HG03139 (cell line): ENCODE measurements at regions not wholly inside any gene's neighbourhood (a gene's known extent, or its start where the extent isn't known, plus 50 kb on each side); places are given as distances from the start of the nearest gene placed in this dataset.
"Not testable (repeated sequence)": the region's sequence is repeated elsewhere in the genome, so short reads cannot be mapped to it uniquely, and the experiment has no call there.

ENCODE experiments used
- ATAC-seq: cut with Tn5 transposase; IDR thresholded peaks from one replicate; pipeline ENCODE4 v1.9.1; 2021; ENCODE audit not compliant: unreplicated experiment

DNA sequence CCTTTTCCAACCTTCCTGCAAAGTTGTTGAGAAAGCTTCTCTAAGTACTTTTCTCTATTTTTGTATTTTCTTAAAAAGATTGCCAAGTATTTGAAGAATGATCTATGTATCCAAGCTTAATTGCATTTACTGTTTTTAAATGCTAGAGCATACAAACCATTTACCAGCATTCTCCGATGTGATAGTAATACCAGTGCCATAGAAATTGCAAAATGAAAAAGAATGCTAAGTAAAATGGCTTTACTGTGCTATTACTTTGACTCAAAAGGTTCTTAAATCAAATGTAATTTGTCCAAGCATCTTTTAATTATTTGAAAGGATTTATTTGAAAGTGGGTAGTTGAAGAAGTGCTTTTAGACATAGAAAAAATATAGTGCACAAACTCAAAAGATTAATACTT lies 1183.2 kb downstream of the RAPGEF2 start:
- no peak for ATAC-seq

DNA sequence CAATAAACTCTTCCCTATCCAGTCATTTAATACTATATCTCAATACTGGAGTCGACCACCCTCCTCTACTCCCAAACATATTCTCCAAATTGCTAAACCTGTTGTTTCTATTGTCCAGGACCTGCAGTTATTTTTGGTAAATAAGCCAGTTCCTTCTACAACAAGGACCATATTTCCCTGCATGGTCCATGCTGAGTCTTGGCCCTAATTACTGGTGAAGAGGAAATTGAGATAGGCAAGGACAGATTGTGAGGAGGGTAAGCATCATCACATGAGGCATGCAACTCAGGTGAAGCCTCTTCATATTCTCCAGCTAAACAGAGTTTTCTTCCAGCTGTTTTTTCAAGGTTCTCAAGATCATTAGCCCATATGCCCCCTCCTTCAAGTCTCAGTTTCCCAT lies 1193.6 kb downstream of the RAPGEF2 start:
- no peak for ATAC-seq

DNA sequence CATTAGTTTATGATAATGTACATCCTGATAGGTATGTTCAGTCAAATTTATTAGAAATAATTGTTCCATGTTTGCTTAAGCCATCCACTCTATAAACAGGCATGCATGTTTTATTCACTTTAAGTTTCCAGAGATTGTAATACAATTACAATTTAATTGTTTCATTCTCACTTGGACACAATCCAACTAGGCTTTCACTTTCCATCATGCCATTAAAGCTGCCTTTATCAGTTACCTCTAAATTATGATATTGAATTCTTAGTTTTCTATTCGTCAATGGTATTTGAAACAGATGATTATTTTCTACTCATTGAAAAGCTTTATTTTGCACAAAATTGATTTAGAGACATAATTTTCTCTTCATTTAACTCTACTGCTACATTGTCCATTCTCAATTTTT lies 1196.3 kb downstream of the RAPGEF2 start:
- ATAC-seq, result no peak

DNA sequence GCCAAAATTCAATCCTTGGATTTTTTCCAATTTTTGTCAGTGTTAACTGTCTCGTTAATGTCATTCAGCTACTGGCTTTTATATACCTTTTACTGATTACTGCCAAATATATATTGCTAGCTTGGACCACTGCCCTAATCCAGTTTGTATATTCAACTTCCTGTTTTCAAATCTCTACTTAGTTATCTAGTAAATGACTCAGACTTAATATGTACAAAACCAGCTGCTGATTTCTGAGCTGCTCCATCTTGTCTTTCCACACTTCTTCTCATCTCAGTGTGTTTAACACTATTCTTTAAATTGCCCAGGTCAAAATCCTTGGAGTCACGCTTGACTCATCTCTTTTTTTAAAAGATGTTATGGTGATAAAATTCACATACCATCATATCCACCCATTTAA lies 1196.7 kb downstream of the RAPGEF2 start:
- ATAC-seq, result no peak

DNA sequence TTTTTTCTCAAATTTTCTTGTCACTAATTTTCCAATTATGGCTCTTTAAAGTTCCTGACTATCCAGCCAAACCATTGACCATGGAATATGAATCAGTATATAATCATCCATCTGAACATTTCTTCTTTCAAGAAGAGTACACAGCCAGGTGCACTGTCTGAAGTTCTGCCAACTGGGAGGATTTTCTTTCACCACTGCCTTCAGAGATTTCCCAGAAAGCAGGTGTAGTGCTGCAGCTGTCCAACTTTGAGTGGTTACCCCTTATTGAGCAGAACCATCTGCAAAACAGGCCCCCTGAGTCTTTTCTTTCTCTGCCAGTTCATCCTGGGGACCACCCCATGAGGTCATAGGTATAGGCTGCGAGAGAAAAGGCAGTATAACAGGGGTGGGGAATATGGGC lies 1213.2 kb downstream of the RAPGEF2 start:
- ATAC-seq, result no peak

DNA sequence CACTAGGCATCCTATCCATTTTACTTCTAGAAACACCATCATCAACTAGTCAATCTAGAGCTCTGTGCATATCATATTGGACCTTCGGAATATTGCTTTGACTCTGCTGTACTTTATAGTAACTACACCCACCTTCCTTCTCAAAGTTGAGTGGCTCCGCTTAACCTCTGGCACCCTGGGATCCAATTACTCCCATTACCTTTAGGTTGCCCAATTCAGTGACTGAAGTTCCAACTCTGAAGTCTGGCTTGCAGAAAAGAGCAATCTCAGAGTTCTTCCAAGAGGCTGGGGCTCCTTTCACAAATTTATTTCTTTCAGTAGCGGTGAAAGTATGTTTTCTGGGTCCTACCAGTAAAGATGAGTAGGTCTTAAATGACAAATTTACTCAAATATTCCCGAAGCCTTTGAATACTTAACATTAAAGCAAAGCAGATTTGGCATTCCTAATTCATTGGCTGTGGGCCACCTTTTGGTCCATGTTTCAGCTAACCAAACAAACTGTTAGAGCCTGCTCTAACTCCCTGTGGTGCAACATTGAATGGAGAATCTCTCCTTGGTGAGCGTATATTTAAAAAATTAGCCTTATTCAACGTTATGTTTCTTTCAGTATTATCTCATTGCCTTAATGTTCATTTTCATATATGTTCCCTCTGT lies 1215.8 kb downstream of the RAPGEF2 start:
- no peak for ATAC-seq

DNA sequence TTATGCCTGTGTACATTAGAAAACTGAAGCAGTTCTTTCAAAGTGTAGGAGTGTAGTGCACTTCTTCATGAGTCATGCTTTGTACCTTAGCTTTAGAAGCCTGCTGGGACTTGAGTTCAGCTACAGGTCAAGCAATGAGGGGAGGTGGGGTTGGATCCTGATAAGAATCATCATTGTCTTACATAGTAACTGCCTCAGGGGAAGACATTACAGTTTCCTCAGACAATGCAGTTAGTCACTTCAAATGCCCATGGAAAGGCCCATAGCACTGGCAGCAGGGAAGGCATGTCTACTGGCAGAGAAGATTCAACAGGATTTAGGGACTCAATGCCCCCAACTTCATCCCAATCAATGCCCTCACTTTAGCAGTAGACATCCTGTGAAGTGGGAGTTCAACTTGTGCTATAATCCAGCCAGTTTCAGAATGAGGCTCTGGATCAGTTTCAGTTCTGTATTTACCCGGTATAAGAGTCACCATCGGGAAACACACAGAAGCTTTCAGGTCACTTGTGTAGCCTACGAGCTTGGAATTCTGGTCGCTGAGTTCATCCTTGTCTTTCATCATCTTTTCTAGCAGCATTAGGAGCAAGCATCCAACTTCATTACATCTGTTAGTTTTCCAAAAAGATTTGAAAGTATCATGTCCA lies 1216.5 kb downstream of the RAPGEF2 start:
- no peak for ATAC-seq

DNA sequence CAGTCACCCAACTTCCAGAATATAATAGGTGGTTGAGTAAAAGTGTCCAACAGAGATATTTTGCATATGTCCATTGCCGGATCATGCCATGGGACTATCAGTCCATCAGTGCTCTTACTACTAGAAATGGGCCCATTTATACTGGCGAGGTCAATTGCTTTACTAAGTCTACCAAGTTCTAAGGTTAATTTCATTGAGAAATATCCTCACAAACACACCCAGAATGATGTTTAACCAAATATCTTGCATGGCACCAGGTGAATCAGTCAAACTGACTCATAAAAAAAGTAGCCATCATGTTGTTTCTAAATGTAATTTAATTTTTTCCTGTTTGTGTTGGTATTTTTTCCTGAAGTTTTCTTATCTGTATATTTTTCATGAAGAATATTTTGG lies 1217.0 kb downstream of the RAPGEF2 start:
- no peak for ATAC-seq

DNA sequence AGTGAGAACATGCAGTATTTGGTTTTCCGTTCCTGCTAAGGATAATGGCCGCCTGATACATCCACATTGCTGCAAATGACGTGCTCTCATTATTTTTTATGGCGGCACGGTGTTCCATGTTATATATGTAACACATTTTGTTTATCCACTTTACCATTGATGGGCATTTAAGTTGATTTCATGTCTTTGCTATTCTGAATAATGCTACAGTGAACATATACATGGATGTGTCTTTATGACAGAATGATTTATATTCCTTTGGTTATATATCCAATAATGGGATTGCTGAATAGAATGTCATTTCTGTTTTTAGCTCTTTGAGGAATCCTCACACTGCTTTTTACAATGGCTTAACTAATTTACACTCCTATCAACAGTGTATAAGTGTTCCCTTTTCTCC lies 1223.2 kb downstream of the RAPGEF2 start:
- ATAC-seq, result no peak

DNA sequence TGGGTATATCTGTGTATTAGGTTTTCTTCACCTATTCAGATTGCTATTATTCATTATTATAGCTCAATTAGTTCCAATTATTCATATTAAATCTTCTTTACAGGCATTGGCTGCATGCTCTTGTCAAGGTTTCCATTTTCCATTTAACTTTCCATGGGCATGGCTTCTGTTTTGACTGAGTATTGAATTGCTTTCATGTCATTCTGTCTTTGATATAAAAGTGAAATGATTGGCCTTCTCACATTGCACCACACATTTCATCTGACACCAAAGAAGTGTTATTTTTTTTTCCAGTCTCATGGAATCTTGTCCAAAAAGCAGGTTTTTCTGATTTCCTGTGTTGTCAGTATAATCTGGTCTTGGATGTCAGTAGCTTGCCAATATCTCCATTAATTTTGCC lies 1244.3 kb downstream of the RAPGEF2 start:
- no peak for ATAC-seq

DNA sequence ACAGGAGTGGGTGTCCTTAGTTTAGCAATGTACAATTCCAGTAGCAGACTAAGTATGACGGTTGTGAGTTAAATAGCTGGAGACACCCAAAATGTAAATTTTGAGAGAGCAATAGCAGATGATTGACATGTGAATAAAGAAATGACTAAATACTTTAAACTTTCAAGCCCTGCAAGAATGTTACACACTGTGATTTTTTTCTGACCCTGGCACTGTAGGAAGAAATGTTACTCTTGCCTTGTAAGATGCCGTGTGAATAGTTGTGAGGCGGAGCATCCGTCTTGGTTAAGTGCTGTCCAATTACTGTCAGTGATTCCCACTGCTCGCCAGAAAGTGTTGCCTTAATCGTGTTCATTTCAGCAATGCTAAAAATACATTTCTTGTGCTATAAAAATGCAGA lies 1248.1 kb downstream of the RAPGEF2 start:
- ATAC-seq, result no peak

DNA sequence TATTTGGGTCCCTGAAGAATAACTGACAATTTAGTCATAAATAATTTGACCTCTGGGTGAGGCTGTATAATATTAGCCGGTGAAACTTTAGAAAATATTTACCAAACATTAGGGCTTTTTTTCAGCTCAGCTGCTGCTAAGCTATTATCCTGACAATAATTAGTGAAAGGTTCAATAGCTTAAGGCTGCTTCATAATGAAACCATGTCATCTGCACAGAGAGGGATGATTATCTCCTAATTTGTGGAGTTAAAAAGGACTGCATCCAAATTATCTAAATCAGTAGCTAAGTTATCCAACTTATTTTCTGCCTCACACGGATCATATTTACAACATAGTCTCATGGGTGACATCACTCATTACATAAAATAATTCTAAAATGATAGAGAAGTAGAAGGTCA lies 1249.8 kb downstream of the RAPGEF2 start:
- no peak for ATAC-seq

DNA sequence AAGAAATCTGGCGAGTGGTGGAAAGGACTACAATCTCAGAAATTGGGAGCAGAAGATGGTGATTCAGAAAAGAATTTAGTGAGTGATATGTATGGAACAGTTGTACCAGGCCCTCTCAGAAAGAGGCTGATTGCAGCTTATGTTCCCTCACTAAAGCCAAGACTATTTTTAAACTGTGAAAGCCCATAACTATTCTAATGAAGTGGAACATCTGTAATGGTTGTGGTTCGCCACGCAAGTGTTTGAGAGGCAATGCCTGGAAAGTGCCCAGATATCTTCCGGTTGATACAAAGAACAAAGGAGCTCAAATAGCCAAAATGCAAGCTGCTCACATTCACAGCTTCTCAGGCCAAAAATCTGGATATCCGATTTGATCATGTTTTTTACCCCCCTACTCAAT lies 1250.7 kb downstream of the RAPGEF2 start:
- no peak for ATAC-seq

DNA sequence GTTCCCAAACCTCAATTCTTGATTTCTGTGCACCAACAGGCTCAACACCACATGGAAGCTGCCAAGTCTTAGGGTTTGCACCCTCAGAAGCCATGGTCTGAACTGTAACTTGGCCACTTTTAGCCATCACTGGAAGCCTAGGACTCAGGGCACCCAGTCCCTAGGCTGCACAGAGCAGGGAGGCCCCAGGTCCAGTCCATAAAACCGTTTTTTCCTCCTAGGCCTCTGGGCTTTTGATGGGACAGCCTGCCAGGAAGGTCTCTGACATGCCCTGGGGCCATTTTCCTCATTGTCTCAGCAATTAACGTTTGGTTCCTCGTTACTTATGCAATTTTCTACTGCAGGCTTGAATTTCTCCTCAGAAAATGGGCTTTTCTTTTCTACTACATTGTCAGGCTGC lies 1259.6 kb downstream of the RAPGEF2 start:
- ATAC-seq, result no peak

DNA sequence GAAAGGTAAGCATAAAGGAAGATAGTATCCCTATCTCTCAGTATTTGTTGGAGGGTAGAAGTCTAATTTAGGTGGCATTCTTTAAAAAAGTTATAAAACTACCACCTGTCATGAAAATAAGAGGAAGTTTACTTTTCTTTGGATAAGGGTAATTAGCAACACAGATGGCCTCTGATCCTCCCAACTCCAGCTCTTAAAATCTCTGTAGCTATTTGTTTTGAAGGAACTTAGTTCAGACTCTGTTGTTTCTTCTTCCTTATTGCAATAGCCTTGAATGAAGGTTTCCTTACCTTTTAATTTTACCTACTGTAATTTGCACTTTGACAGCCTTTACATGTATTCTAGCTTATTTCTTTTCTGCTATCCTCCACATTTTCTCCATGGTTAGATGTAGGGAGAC lies 1261.3 kb downstream of the RAPGEF2 start:
- no peak for ATAC-seq

DNA sequence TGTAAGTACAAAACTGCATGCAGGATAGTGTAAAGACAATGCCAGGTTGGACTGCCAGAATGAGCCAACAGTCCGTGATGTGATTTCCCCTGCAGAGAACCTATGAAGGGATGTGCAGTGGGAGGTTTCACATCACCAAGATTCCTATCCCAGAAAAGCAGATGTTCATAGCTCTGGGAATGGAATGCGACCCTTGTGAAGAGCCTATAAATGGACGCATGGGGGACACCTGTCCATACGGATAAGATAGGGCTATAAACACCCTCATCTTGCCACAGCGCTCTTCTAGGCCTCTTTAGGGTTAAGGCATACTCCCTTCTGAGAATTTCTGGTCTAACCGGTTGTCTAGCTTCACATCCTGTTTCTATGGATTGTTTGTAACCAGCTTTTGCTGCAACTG lies 1261.8 kb downstream of the RAPGEF2 start:
- not testable (repeated sequence) for ATAC-seq

DNA sequence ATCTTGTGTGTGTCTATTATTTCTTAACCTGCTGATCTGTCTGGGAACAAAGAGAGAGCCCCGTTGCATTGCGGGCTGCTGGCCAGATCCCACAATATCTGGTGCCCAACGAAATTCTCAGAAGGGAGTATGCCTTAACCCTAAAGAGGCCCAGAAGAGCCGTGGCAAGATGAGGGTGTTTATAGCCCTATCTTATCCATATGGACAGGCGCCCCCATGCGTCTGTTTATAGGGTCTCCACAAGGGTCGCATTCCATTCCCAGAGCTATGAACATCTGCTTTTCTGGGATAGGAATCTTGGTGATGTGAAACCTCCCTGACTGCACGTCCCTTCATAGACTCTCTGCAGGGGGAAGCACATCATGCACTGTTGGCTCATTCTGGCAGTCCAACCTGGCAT lies 1262.5 kb downstream of the RAPGEF2 start:
- not testable (repeated sequence) for ATAC-seq

DNA sequence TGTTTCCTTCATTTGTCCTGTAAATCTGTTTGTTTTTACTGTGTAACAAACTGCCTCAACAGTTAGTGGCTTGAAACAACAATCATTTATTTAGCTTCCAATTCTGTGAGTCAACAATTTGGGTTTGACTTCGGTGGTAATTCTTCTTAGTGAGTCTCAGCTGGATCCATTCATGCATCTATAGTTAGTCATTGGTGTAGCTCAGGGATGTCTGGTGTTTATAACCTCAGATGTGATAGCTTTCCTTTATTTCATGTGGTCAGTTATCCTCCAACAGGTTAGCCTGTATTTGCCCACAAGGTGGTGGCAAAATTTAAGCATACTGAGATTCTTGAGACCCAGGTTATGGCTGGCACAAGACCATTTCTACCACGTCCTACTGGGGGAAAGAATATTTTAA lies 1267.2 kb downstream of the RAPGEF2 start:
- ATAC-seq, result no peak

DNA sequence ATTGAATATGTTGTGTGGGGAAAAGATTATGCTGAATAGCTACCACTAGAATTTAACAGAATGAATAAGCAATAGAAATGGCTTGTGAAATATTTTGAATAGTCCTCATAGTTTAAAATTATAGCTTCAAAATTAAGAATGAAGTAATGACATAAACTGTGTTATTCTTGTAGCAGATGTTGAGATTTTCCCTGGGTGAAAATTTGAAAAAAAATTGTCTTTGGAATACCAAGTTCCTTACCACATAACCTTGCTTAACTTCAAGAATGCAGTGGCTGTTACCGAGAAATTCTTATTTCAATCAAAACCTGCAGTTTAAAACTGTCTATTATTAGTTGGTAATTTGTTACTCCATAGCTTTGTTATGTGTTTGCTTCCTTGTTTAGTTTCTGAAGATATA lies 1268.6 kb downstream of the RAPGEF2 start:
- no peak for ATAC-seq

DNA sequence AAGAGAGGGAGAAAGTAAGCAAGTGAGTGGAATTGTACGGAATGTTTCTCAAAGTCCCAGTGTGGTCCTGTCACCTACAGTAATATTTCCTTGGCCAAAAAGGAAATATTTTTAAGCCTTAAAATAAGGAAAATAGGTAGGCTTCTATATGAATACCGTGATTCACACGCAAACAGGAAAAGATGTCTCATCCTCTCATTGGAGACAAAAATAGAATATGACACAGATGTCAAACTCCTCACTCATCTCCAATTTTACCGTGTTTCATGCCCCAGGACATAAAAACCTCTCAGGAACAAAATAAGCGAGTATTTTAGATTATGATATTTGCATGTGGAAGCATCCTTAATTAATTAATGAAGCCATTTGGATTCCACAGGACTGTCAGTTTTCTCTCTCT lies 1269.5 kb downstream of the RAPGEF2 start:
- ATAC-seq, result no peak

DNA sequence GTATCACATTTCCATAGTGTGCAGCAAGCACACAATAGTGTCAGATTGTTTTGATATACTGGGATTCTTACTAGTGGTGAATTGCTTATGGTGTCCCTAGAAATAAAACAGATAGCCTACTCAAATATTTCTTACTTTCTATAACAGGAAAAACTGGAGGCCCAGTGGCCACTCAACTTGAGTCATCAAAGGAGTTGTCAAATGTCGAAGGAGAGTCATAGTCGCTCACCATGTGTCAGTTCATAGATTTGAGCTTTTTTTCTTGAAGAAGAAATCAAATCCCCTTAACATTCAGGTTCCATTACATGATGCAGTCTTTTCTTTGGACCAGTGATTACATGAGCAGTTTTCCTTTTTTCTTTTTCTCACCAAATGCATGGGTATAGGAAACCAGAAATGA lies 1271.0 kb downstream of the RAPGEF2 start:
- ATAC-seq, result no peak

DNA sequence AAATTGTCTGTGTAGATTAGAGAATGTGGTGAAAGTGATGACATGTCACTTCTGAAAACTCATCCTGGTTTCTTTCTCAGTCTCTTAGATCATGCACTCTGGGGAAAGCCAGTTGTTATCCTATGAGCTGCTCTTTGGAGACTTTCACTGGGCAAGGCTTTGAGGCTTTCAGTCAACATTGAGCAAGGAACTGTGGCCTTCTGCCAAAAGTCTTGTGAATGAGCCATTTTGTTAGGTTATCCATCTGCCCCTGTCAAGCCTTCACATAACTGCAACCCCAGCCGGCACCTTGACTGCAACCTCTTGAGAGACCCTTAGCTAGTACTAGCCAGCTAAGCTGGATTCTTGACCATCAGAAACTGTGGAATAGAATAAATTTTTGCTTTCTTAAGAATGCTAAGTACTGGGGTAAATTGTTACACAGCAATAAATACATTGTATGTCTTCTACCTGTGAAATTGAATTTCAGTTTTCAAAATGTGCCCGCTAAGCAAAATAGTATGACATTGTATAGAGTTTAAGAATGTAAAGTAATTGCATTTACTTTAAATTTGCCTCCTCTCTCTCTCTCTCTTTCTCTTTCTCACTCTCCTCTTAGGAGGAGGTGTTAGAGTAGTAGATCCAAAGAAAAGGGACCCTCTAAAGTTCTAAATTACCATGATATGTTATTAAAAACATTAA lies 1273.0 kb downstream of the RAPGEF2 start:
- no peak for ATAC-seq

DNA sequence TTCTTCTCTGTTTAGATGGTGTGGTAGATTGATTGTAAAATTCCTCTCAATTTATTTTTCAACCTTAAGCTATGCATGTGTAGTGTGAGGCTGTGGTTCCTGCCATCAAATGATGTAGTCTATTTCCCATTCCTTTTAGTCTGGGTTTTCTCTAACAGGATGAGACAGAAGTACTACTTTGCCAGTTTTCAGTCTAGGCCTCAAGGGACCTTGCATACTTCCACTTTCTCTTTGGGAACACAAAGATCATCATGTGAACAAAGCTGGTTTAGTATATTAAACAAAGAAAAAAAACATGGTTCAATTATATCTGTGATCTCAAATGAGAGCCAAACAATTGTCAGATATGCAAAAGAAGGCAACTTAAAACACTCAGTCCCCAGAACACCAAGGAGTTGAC lies 1284.0 kb downstream of the RAPGEF2 start:
- no peak for ATAC-seq
